GM19397 (cell line): ENCODE measurements at regions not wholly inside any gene's neighbourhood (a gene's known extent, or its start where the extent isn't known, plus 50 kb on each side); places are given as distances from the start of the nearest gene placed in this dataset.

Experiments used
- ATAC-seq: cut with Tn5 transposase; IDR thresholded peaks from one replicate; pipeline ENCODE4 v1.9.1; 2021; ENCODE audit warnings: mild to moderate bottlenecking, moderate library complexity; ENCODE audit not compliant: unreplicated experiment

GRCh38 chr5:174607916-174608315, 116.5 kb upstream of the MSX2 start:
- no peak for ATAC-seq

- ATAC-seq = no peak
Observed at GRCh38 chr5:174608631-174609097, 115.7 kb upstream of the MSX2 start.

GRCh38 chr5:174609116-174609515, 115.3 kb upstream of the MSX2 start:
- no peak for ATAC-seq

GRCh38 chr5:174610968-174611367, 113.4 kb upstream of the MSX2 start:
- ATAC-seq = no peak

GRCh38 chr5:174612686-174613085, 111.7 kb upstream of the MSX2 start:
- no peak for ATAC-seq

GRCh38 chr5:174614500-174615135, 109.8 kb upstream of the MSX2 start:
- ATAC-seq = no peak

GRCh38 chr5:174616036-174616435, 108.3 kb upstream of the MSX2 start:
- no peak for ATAC-seq

- no peak for ATAC-seq
Observed at GRCh38 chr5:174617285-174617684, 107.1 kb upstream of the MSX2 start.

GRCh38 chr5:174617910-174618309, 106.5 kb upstream of the MSX2 start:
- no peak for ATAC-seq

- no peak for ATAC-seq
Observed at GRCh38 chr5:174618589-174618988, 105.8 kb upstream of the MSX2 start.

GRCh38 chr5:174622067-174622466, 102.3 kb upstream of the MSX2 start:
- no peak for ATAC-seq

GRCh38 chr5:174623018-174623417, 101.4 kb upstream of the MSX2 start:
- ATAC-seq = no peak

- no peak for ATAC-seq
Observed at GRCh38 chr5:174623433-174624019, 100.9 kb upstream of the MSX2 start.

GRCh38 chr5:174624733-174625522, 99.5 kb upstream of the MSX2 start:
- ATAC-seq = no peak

- ATAC-seq = no peak
Observed at GRCh38 chr5:174625591-174626350, 98.6 kb upstream of the MSX2 start.

- no peak for ATAC-seq
Observed at GRCh38 chr5:174626369-174626920, 97.9 kb upstream of the MSX2 start.

- ATAC-seq = no peak
Observed at GRCh38 chr5:174636094-174636493, 88.3 kb upstream of the MSX2 start.

GRCh38 chr5:174642816-174643405, 81.5 kb upstream of the MSX2 start:
- no peak for ATAC-seq

- no peak for ATAC-seq
Observed at GRCh38 chr5:174644436-174644835, 79.9 kb upstream of the MSX2 start.

GRCh38 chr5:174644923-174645322, 79.5 kb upstream of the MSX2 start:
- ATAC-seq = no peak

GRCh38 chr5:174645677-174646076, 78.7 kb upstream of the MSX2 start:
- no peak for ATAC-seq
